Sigmoid colon (tissue), 6 donors: ENCODE measurements at regions not wholly inside any gene's neighbourhood (a gene's known extent, or its start where the extent isn't known, plus 50 kb on each side); places are given as distances from the start of the nearest gene placed in this dataset.

Experiments
- DNase-seq: peaks from one replicate; pipeline ENCODE4 v3.0.0-alpha.2; 2019
- H3K27ac ChIP-seq, 4 donors: fragments of 200-600 bp; sonication (generic); one replicate each; pipeline ENCODE4 v1.5.1; 2016 to 2019; ENCODE audit warnings: mild to moderate bottlenecking in 1 of 4
- H3K27me3 ChIP-seq, 3 donors: fragments of 200-600 bp; sonication (generic); one replicate each; pipeline ENCODE4 v1.5.1; 2019; ENCODE audit warnings: mild to moderate bottlenecking in 1 of 3
- H3K36me3 ChIP-seq, 4 donors: fragments of 200-600 bp; sonication (generic); one replicate each; pipeline ENCODE4 v1.5.1; 2016 to 2019
- H3K4me1 ChIP-seq, 4 donors: fragments of 200-600 bp; sonication (generic); one replicate each; pipeline ENCODE4 v1.5.1; 2017 to 2019
- H3K4me3 ChIP-seq, 4 donors: fragments of 200-600 bp; sonication (generic); one replicate each; pipeline ENCODE4 v1.5.1; 2017 to 2019; ENCODE audit warnings: mild to moderate bottlenecking in 2 of 4, moderate library complexity in 1 of 4
- H3K9me3 ChIP-seq, 4 donors: fragments of 200-600 bp in 3 of 4; sonication (generic) in 3 of 4; one replicate each; pipeline versions ENCODE4 v1.5.1 to v1.6.1; 2013 to 2019
- CTCF ChIP-seq, 4 experiments: fragments of 450-650 bp in 3 of 4; fragments of 200-600 bp in 1 of 4; IDR thresholded peaks; one replicate each; pipeline ENCODE4 v1.5.1; 2016 to 2019; ENCODE audit warnings: antibody characterized with exemption in 4 of 4, mild to moderate bottlenecking in 3 of 4, moderate library complexity in 2 of 4
- EP300 ChIP-seq, 4 donors: sonication (generic); formaldehyde crosslinking; IDR thresholded peaks; one replicate each; pipeline ENCODE4 v1.6.1; 2017; ENCODE audit warnings: antibody characterized with exemption in 4 of 4
- POLR2A ChIP-seq, 2 donors: fragments of 450-650 bp; IDR thresholded peaks; one replicate each; pipeline ENCODE4 v1.6.1; 2016; ENCODE audit warnings: antibody characterized with exemption in 2 of 2, mild to moderate bottlenecking in 2 of 2, moderate library complexity in 2 of 2
- POLR2AphosphoS5 ChIP-seq, 4 donors: sonication (generic); formaldehyde crosslinking; IDR thresholded peaks; one replicate each; pipeline ENCODE4 v1.6.1; 2017; ENCODE audit warnings: antibody characterized with exemption in 4 of 4
- WGBS, 2 donors: extraction: QIAGEN DNeasy Blood & Tissue Kit; methylation state at CpG; one replicate each; pipeline ENCODE4 v1.1.7; 2013; 5-methylcytosine and 5-hydroxymethylcytosine counted together
- intact Hi-C: fragments of 100-400 bp; cut with DNase I; formaldehyde crosslinking; loops from one replicate; pipeline ENCODE4 v1.15.1; 2023
- donor health status: healthy with polysubstance abuse.
- donor health status: healthy.

GRCh38 chr4:128468123-128468989, 180.7 kb upstream of the PGRMC2 start:
- H3K27me3 ChIP-seq = no peaks in the 10 kb centered on the region
- 22 to 59% methylated on average over 6 of the region's 6 CpGs for WGBS, 2 donors
- DNase-seq = peak; percentile 82
- intact Hi-C loops = no loop called here
- TF ChIP-seq EP300 (IDR thresholded peaks at IDR 0.05) = no peak
- peak in 2 of 4 donors; percentile 14 to 55 for TF ChIP-seq POLR2AphosphoS5 (IDR thresholded peaks at IDR 0.05)
- no peaks in the 10 kb centered on the region for H3K36me3 ChIP-seq
- peak overlapping the region in 1 of 4 donors; percentile 19 for H3K4me3 ChIP-seq
- H3K27ac ChIP-seq = peak overlapping the region in 3 of 4 donors; percentile 34 to 45 (median 36)
- H3K4me1 ChIP-seq = peaks cover 0 to 17% (median 15%) of the 10 kb centered on the region in 4 donors
- H3K9me3 ChIP-seq = no peaks in the 10 kb centered on the region

- Histone ChIP-seq H3K9me3 (no peaks in the 10 kb centered on the region), H3K27me3 (no peaks in the 10 kb centered on the region), H3K4me1 (peaks cover 0 to 17% (median 15%) of the 10 kb centered on the region in 4 donors), H3K27ac (no peak overlapping the region), H3K4me3 (no peak overlapping the region), H3K36me3 (no peaks in the 10 kb centered on the region)
- no peak for TF ChIP-seq POLR2A (IDR thresholded peaks at IDR 0.05)
- TF ChIP-seq POLR2AphosphoS5 (IDR thresholded peaks at IDR 0.05) = no peak
- no peak for TF ChIP-seq EP300 (IDR thresholded peaks at IDR 0.05)
- no peak for TF ChIP-seq CTCF (IDR thresholded peaks at IDR 0.05)
- no peak for DNase-seq
- WGBS, 2 donors = 47 to 49% methylated on average over 2 of the region's 2 CpGs
- intact Hi-C loops = no loop called here
Observed at GRCh38 chr4:128465523-128465922, 177.9 kb upstream of the PGRMC2 start.

- Histone ChIP-seq H3K4me3 (no peak overlapping the region), H3K9me3 (no peaks in the 10 kb centered on the region), H3K4me1 (peaks cover 0 to 7% (median 5%) of the 10 kb centered on the region in 4 donors), H3K27ac (no peak overlapping the region), H3K36me3 (no peaks in the 10 kb centered on the region), H3K27me3 (no peaks in the 10 kb centered on the region)
- no peak for DNase-seq
- intact Hi-C loops = no loop called here
- TF ChIP-seq POLR2A (IDR thresholded peaks at IDR 0.05) = no peak
- TF ChIP-seq CTCF (IDR thresholded peaks at IDR 0.05) = no peak
- TF ChIP-seq POLR2AphosphoS5 (IDR thresholded peaks at IDR 0.05) = no peak
- no peak for TF ChIP-seq EP300 (IDR thresholded peaks at IDR 0.05)
- WGBS, 2 donors = 98 to 99% methylated on average over 2 of the region's 2 CpGs
Observed at GRCh38 chr4:128463006-128463405, 175.4 kb upstream of the PGRMC2 start.

- Histone ChIP-seq H3K27me3 (no peaks in the 10 kb centered on the region), H3K27ac (no peak overlapping the region), H3K9me3 (no peaks in the 10 kb centered on the region), H3K4me1 (no peaks in the 10 kb centered on the region), H3K36me3 (no peaks in the 10 kb centered on the region), H3K4me3 (no peak overlapping the region)
- DNase-seq = no peak
- no peak for TF ChIP-seq POLR2A (IDR thresholded peaks at IDR 0.05)
- no peak for TF ChIP-seq POLR2AphosphoS5 (IDR thresholded peaks at IDR 0.05)
- TF ChIP-seq EP300 (IDR thresholded peaks at IDR 0.05) = no peak
- no peak for TF ChIP-seq CTCF (IDR thresholded peaks at IDR 0.05)
- 86 to 90% methylated on average over 8 of the region's 8 CpGs for WGBS, 2 donors
- intact Hi-C loops = no loop called here
Observed at GRCh38 chr4:128462103-128462783, 174.6 kb upstream of the PGRMC2 start.
